ENCODE measurements at regions not wholly inside any gene's neighbourhood (a gene's known extent, or its start where the extent isn't known, plus 50 kb on each side); places are given as distances from the start of the nearest gene placed in this dataset.

DNA sequence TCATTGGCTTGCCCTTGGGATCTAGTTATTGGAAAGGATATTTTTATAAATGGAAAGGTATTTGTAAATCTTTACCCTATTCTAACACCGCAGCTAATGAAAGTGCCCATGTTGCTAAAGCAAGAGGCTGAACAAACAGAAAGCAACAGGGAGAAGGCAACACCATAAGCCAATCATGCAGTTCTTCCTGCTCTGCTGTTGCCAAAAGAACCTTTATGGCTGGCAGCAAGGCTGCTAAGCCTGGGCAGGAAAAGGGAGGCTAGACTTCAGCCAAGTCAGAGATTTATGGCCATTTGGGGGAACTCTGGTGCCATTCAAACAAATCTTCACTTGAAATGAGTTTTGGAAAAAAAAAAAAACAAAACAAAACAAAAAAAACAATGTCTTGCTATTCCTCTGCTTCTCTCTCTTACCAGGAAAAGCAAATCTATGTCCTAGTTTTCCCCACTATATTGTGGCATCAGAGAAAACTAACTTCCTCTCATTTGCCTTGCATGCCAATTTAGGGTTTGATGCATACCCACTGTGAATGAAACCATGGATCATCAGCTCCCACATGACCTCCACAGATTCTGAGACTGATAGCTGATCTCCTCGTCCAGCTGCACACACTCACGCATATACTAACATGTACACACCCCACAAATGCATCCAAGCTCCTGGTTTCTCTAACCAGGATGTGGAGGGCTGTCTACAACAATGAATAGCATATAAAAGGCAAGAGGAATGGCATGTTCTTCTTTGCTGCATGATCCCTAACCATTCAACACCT is 179.3 kb downstream of the C1D start:
- DNase-seq (ENCODE audit: low read depth in 2 of 2), result peak in 1 of 2 donors; percentile 10

DNA sequence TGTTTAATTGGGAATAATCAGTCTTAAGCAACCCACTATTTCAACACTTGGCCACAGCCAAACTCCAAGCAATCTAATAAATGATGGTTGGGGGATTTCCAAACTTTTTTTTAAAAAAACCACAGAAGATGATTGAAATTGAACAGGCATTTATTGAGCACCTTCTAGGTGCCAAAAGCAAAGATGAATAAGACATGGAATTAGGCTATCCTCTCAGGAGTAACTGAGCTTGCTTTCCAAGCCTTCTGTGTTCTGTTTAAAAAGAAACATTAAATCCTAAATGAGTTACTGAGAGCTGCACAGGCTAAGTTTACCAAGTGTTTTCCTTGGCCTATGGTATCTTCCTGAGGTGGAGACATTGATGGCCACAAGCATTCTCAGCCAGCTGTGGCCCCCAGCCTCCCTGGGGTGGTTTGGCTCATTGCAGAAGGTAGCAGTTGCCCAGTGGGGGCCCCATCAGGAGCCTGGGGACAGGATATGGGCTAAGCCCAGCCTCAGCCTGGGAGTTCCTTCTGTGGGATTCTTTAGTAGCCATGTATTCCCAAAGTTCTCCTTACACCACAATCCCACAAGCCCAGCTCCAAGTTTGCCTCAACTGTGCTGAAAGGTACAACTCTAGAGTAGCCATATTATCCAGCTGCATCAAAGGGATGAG is 174.3 kb downstream of the C1D start:
- DNase-seq (ENCODE audit: low read depth in 2 of 2), result no peak
- no peak overlapping the region for H3K4me3 ChIP-seq (replicated peaks in 1 of 2; ENCODE audit: low read depth in 2 of 2, low read length in 2 of 2)
- TF ChIP-seq, protein P1, sequence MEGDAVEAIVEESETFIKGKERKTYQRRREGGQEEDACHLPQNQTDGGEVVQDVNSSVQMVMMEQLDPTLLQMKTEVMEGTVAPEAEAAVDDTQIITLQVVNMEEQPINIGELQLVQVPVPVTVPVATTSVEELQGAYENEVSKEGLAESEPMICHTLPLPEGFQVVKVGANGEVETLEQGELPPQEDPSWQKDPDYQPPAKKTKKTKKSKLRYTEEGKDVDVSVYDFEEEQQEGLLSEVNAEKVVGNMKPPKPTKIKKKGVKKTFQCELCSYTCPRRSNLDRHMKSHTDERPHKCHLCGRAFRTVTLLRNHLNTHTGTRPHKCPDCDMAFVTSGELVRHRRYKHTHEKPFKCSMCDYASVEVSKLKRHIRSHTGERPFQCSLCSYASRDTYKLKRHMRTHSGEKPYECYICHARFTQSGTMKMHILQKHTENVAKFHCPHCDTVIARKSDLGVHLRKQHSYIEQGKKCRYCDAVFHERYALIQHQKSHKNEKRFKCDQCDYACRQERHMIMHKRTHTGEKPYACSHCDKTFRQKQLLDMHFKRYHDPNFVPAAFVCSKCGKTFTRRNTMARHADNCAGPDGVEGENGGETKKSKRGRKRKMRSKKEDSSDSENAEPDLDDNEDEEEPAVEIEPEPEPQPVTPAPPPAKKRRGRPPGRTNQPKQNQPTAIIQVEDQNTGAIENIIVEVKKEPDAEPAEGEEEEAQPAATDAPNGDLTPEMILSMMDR (IDR thresholded peaks at IDR 0.05; ENCODE audit: low read depth, low read length), result no peak

More for the DNA sequence above, 179.3 kb downstream of the C1D start:
- TF ChIP-seq, protein P1 (IDR thresholded peaks at IDR 0.05; ENCODE audit: low read depth, low read length), result no peak
- no peak overlapping the region for H3K4me3 ChIP-seq (replicated peaks in 1 of 2; ENCODE audit: low read depth in 2 of 2, low read length in 2 of 2)

DNA sequence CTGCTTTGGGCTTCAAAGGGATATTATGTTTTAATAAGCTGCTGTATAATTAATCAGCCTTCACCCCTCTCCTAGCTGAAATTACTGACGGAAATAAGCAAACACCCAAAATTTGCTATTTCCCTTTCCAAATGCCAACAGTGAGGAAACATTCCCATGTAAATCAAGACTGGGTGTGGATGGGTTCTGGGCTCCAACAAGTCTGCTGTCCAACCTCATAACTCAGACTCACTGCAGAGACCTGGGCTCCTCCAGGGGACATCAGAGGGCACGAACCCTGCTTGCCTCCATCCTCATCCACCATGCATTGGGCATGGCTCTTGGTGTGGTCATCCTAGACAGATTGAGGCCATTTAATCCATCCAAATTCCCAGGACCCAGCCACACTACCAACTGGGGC is 173.7 kb downstream of the C1D start:
- DNase-seq (ENCODE audit: low read depth in 2 of 2), result no peak
- H3K4me3 ChIP-seq (replicated peaks in 1 of 2; ENCODE audit: low read depth in 2 of 2, low read length in 2 of 2), result no peak overlapping the region
- TF ChIP-seq, protein P1 (IDR thresholded peaks at IDR 0.05; ENCODE audit: low read depth, low read length), result no peak

DNA sequence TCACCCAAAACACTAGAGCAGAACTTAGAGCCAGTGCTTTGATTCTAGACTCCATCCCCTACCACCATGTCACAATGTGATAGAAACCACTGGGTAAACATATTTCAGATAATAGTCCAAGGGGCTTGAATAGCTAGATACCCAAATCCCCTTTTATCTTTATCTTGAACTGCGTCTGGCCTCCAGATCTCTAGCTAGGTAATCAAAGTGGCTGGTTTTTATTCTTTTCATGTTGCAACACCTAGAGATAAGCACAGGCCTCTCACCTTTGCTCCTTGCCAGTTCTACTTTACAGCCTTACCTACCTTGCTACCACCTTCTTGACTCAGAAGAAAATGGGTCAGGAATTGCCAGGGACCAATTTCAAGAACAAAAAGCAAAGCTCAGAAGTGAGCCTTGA is 171.2 kb downstream of the C1D start:
- DNase-seq (ENCODE audit: low read depth in 2 of 2), result no peak
- TF ChIP-seq, protein P1 (IDR thresholded peaks at IDR 0.05; ENCODE audit: low read depth, low read length), result no peak
- H3K4me3 ChIP-seq (replicated peaks in 1 of 2; ENCODE audit: low read depth in 2 of 2, low read length in 2 of 2), result no peak overlapping the region

DNA sequence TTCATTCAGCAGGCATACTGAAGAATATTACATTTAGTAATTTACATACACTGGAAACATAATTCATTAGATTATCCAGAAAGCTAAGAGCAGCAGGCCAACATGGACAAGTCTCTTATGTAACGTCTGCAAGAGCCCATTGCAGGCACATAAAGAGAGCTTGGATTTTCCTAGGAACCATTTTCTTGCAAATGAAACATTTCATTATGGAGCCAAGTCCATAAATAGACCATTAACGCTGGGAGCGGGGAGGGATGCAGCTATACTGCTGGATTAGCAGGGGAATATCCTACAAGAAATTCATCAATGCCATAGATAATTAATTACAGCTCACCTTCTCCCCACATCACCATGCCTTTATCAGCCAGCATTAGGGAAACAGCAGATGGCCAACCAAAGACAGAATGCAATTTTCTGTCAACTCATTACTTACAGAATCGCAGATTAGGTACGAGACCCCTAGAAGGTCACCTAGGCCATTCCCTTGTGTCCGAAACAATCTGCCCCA is 170.4 kb downstream of the C1D start:
- TF ChIP-seq, protein P1 (IDR thresholded peaks at IDR 0.05; ENCODE audit: low read depth, low read length), result no peak
- no peak overlapping the region for H3K4me3 ChIP-seq (replicated peaks in 1 of 2; ENCODE audit: low read depth in 2 of 2, low read length in 2 of 2)
- no peak for DNase-seq (ENCODE audit: low read depth in 2 of 2)

DNA sequence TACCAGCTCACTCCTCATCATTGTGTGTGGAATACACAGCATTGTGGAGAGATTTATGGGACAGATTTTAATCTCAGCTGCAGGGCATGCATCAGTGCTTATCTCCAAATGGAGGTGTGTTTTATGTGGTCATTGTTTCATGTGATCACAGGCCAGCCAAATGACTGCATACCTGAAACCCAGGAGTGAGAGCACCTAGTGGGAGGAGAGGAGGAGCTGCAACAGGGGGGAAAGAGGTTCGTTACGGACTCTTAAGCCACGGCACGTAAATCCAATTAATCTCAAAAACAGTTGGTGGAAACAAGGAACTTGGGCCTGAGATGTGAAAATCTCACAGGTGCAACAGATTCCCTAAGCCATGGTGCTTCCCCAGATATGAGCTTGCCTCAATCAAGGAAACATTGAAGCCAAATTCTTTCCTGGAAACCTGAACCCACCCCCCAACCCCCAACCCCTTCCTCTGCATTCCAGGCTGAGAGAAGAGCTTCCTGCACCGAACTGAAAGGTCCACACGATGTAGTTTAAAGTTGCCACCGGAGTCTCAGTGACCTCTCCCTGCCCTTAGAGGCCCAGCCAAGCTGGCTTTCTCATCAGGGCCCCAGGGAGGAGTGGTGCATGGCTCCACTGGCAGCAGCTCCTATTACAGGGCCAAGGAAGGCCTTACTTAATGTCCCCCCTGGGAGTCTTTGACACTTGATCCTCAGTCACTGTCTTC is 167.4 kb downstream of the C1D start:
- no peak overlapping the region for H3K4me3 ChIP-seq (replicated peaks in 1 of 2; ENCODE audit: low read depth in 2 of 2, low read length in 2 of 2)
- TF ChIP-seq, protein P1 (IDR thresholded peaks at IDR 0.05; ENCODE audit: low read depth, low read length), result no peak
- DNase-seq (ENCODE audit: low read depth in 2 of 2), result no peak

All from cardiac fibroblast (primary cell).